ENCODE measurements at regions not wholly inside any gene's neighbourhood (a gene's known extent, or its start where the extent isn't known, plus 50 kb on each side); places are given as distances from the start of the nearest gene placed in this dataset.

DNA sequence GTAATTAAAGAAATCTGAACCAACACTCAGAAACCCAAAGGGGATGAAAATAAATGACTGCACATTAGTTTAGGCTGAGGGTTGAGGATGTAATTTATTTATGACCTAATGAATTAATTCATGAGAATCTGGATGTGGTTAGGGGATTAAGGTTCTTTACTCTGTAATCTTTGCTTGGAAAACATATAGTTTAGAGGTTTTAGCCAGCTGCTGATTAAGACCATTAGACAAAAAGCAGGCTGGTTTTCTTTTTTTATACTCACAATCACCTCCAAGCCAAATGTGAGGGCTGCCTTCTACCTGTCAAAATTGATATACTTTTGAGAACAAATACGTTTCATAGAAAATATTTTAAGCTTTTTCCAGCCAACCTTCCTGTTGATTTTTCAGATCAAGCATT is 2705.8 kb downstream of the PCDH7 start:
- no peaks in the 10 kb centered on the region for H3K4me1 Mint-ChIP-seq
- intact Hi-C loops (cut with micrococcal nuclease): no loop called here
- H3K9me3 Mint-ChIP-seq: no peaks in the 10 kb centered on the region
- H3K36me3 Mint-ChIP-seq (ENCODE audit: low read depth): no peaks in the 10 kb centered on the region
- DNase-seq: no peak
- no peak overlapping the region for H3K4me3 Mint-ChIP-seq
- no peaks in the 10 kb centered on the region for H3K27me3 Mint-ChIP-seq
- H3K27ac Mint-ChIP-seq: no peak overlapping the region

DNA sequence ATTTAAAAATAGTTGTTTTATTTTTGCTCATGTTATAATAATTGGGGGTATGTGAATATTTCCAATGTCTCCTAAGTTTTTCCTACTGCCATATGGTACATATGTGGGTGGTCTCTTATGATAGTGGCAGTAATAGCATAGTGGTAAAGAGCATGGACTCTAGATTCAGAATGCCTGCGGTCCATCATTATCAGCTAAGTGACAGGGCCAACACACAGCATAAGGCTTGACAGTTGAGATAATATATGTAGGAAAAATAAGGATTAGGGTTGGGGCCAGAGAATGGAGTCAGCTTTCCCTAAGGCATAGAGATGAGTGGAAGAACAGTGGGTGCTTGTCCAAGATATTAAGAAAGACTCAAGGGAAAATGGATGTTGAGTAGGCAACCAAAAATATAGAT is 2707.5 kb downstream of the PCDH7 start:
- Mint-ChIP-seq H3K27ac (no peak overlapping the region), H3K4me3 (no peak overlapping the region), H3K36me3 (ENCODE audit: low read depth) (no peaks in the 10 kb centered on the region), H3K9me3 (no peaks in the 10 kb centered on the region), H3K4me1 (no peaks in the 10 kb centered on the region), H3K27me3 (no peaks in the 10 kb centered on the region)
- intact Hi-C loops (cut with micrococcal nuclease): no loop called here
- no peak for DNase-seq

DNA sequence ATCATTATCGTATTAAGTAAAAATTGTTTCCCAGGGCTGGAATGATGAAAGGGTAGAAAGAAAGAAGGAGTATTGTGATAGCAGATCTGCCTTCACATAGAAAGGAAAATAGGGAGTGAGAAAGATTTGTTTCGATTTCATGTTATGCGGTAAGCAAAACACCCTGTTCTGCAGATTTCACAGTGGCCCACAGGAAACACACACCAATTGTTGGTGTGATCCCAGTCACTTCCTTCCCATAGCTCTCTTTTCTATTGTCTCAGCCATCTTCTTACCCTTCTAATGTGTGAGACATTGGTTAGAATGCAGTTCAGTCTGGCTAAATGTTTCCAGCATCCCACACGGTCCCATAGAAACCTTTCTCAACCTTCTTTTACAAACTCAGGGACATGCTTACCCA is 2709.8 kb downstream of the PCDH7 start:
- no peaks in the 10 kb centered on the region for H3K36me3 Mint-ChIP-seq (ENCODE audit: low read depth)
- H3K4me1 Mint-ChIP-seq: no peaks in the 10 kb centered on the region
- no peak overlapping the region for H3K4me3 Mint-ChIP-seq
- no peak overlapping the region for H3K27ac Mint-ChIP-seq
- no peaks in the 10 kb centered on the region for H3K9me3 Mint-ChIP-seq
- no peaks in the 10 kb centered on the region for H3K27me3 Mint-ChIP-seq
- intact Hi-C loops (cut with micrococcal nuclease): no loop called here
- no peak for DNase-seq

DNA sequence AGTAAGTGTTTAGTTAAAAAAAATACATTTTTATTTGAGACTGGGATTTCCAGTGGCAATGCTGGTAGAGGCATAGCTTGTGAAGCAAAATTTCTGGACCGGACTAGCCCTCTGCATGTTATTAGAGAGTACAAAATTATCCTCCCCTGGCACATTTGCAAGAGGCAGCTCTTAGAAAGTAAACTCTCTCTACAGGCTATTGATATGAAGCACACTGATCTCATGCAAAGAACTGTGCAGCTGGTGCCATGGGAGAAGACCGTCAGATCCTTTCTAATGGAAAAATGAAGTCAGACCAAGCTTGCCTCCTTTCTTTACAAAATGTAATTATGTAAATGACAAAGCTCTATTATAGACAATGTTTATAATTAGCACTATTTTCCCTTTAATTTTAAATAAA is 2717.2 kb downstream of the PCDH7 start:
- Mint-ChIP-seq H3K4me3 (no peak overlapping the region), H3K36me3 (ENCODE audit: low read depth) (no peaks in the 10 kb centered on the region), H3K9me3 (no peaks in the 10 kb centered on the region), H3K27me3 (no peaks in the 10 kb centered on the region), H3K4me1 (no peaks in the 10 kb centered on the region), H3K27ac (no peak overlapping the region)
- intact Hi-C loops (cut with micrococcal nuclease): no loop called here
- no peak for DNase-seq

DNA sequence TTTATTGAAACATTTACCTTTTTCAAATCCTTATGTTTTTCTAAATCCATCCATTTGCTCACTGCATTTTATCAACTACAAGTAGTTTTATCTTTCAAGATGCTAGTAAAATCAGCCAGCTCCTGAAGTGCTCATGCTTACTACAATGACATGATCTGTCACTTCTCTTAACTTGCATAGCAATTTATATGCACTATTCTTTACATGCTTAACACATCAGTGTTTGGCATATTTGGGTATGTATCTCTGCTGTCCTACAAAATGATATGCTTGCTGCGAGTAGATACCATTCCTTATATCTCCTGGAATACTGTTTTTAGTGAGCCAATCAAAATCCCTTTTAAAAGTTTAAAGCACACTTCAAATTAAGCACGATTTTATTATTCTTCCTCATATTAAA is 2726.8 kb downstream of the PCDH7 start:
- intact Hi-C loops (cut with micrococcal nuclease): no loop called here
- Mint-ChIP-seq H3K36me3 (ENCODE audit: low read depth) (no peaks in the 10 kb centered on the region), H3K4me3 (no peak overlapping the region), H3K4me1 (no peaks in the 10 kb centered on the region), H3K27me3 (no peaks in the 10 kb centered on the region), H3K27ac (no peak overlapping the region), H3K9me3 (peaks cover 4% of the 10 kb centered on the region)
- DNase-seq: no peak

DNA sequence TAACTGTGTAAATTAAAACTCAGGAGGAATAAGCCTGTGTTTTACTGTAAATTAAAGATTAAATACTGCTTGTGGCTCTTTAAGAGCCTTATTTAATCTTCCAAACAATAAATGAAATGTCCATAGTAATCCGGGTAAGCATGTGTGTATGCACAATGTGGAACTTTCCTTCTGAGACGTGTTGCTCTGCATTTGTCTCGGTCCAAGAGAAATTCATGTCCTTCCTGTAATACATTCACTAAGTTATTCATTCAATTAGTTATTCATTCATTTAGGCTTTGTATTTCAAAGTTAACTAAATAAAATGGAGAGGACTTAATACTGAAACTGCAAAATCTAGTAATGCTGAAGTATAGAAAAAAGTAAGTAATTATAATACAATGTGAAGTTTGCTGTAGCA is 2728.8 kb downstream of the PCDH7 start:
- H3K4me3 Mint-ChIP-seq: no peak overlapping the region
- H3K4me1 Mint-ChIP-seq: no peaks in the 10 kb centered on the region
- H3K27ac Mint-ChIP-seq: no peak overlapping the region
- DNase-seq: no peak
- H3K36me3 Mint-ChIP-seq (ENCODE audit: low read depth): no peaks in the 10 kb centered on the region
- intact Hi-C loops (cut with micrococcal nuclease): no loop called here
- peaks cover 3% of the 10 kb centered on the region for H3K9me3 Mint-ChIP-seq
- H3K27me3 Mint-ChIP-seq: no peaks in the 10 kb centered on the region

DNA sequence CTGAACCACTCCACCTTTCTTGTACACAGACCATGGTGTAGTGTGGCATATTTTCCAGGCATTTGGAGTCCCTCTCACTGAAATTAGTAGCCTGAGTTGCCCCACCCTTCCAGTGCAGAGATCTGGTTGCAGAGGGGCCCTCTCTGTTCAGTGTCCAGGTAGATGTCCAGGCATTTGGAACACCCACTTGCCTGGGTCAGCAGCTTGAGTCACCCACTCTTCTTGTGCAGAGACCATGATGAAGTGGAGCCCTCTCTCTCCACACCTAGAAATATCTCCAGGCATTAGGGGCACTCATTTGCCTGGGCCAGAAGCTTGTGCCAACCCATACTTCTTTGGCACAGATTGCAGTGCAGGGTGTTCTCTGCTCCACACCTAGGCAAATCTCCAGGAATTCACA is 2733.3 kb downstream of the PCDH7 start:
- Mint-ChIP-seq H3K27me3 (no peaks in the 10 kb centered on the region), H3K36me3 (ENCODE audit: low read depth) (no peaks in the 10 kb centered on the region), H3K27ac (no peak overlapping the region), H3K4me3 (no peak overlapping the region), H3K4me1 (no peaks in the 10 kb centered on the region), H3K9me3 (peaks cover 4% of the 10 kb centered on the region)
- intact Hi-C loops (cut with micrococcal nuclease): no loop called here
- DNase-seq: no peak

DNA sequence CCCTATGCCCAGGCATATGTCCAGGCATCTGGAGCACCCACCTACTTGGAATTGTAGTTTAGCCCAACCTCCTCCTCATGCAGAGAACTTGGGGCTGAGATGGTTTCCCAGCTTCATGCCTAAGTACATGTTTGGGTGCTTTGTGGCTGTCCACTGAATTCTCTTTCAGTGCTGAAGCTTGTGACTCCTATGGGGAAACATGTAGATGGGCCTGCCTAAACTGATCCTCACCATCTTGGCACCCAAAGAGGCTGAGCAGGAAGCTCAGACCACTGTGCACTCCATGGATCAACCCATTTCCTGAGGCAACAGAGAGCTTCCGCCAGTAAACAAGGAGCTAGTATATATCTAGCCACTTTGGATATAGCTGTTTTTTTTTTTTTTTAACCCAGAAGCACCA is 2733.7 kb downstream of the PCDH7 start:
- Mint-ChIP-seq H3K4me3 (no peak overlapping the region), H3K27ac (no peak overlapping the region), H3K36me3 (ENCODE audit: low read depth) (no peaks in the 10 kb centered on the region), H3K27me3 (no peaks in the 10 kb centered on the region), H3K4me1 (no peaks in the 10 kb centered on the region), H3K9me3 (peaks cover 4% of the 10 kb centered on the region)
- DNase-seq: no peak
- intact Hi-C loops (cut with micrococcal nuclease): no loop called here

DNA sequence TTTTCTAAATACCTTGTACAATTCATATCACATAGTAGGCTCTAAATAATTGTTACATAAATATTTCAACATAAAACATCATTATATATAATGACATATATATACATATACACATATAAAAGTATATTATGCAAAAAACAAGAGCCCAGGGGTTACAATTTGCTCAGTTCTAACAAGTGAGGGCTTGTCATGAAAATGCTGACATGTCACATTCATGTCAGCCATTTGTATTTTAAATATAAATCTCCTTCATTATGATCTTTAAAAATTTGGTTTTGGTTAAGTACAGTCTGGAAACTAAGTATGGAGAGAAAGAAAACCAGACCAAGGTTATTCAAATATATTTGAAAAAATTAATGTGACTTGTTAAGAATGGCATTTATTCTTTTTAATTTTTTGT is 2745.4 kb downstream of the PCDH7 start:
- Mint-ChIP-seq H3K9me3 (no peaks in the 10 kb centered on the region), H3K36me3 (ENCODE audit: low read depth) (no peaks in the 10 kb centered on the region), H3K27me3 (no peaks in the 10 kb centered on the region), H3K4me1 (no peaks in the 10 kb centered on the region), H3K4me3 (no peak overlapping the region), H3K27ac (no peak overlapping the region)
- DNase-seq: no peak
- intact Hi-C loops (cut with micrococcal nuclease): no loop called here

DNA sequence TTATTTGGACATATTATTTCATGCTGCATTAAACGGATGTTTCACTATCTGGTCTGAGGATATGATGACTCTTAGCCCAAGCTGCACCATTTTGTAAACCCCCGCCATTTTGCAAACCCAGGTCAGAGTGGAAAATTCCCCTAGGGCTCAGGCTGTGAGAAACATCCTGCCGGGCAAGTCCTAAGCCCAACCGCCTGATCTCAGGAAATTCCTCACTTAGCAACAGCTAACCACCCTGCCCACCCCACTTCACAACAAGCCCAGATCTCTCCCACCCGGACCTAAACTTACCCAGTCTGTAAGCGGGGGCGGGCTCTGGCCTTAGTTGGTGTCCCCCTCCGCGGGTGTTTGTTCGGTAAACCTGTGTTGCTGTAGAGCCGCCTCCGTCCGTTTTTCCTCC is 2747.1 kb downstream of the PCDH7 start:
- Mint-ChIP-seq H3K36me3 (ENCODE audit: low read depth) (no peaks in the 10 kb centered on the region), H3K4me3 (no peak overlapping the region), H3K9me3 (no peaks in the 10 kb centered on the region), H3K27ac (no peak overlapping the region), H3K4me1 (no peaks in the 10 kb centered on the region), H3K27me3 (no peaks in the 10 kb centered on the region)
- intact Hi-C loops (cut with micrococcal nuclease): no loop called here
- no peak for DNase-seq

DNA sequence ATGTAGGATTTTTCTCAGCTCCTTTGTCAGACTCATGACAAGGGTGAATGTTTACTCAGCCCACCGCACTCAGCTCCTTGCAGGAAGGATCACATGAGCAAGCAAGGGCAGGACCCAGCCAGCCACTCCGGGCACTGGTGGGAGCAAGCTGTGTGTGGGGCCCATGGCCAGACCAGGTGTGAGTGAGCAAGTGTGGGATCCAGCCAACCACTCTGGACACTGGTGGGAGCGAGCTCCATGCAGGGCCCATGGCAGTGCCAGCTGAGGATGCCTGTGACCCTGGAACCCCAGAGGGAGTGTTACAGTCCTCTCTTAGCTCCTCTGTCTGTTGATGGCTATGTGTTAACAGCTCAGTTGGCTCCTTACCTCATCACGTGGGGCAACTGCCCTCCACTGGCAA is 2750.6 kb downstream of the PCDH7 start:
- Mint-ChIP-seq H3K4me1 (no peaks in the 10 kb centered on the region), H3K9me3 (no peaks in the 10 kb centered on the region), H3K4me3 (no peak overlapping the region), H3K36me3 (ENCODE audit: low read depth) (no peaks in the 10 kb centered on the region), H3K27me3 (no peaks in the 10 kb centered on the region), H3K27ac (no peak overlapping the region)
- intact Hi-C loops (cut with micrococcal nuclease): no loop called here
- no peak for DNase-seq

DNA sequence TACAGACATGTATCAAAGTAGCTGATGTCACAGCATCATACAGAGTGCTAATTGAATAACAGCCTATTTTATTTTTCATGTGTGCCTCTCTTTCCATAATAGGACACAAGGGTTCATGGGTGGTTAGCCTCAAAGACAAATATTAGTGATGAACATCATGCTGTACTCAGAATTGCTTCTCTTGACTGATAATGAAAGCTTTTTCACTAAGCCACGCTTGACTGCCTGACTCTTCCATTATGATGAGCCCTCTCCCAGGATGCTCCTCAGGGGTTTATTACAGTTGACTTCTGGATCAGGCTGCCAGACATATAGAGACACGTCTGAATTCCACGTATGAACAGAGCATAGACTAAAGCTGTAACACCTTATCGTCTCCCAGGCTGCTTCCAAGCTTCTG is 2757.5 kb downstream of the PCDH7 start:
- Mint-ChIP-seq H3K36me3 (ENCODE audit: low read depth) (no peaks in the 10 kb centered on the region), H3K27ac (no peak overlapping the region), H3K4me1 (no peaks in the 10 kb centered on the region), H3K27me3 (no peaks in the 10 kb centered on the region), H3K4me3 (no peak overlapping the region), H3K9me3 (no peaks in the 10 kb centered on the region)
- no peak for DNase-seq
- intact Hi-C loops (cut with micrococcal nuclease): no loop called here

DNA sequence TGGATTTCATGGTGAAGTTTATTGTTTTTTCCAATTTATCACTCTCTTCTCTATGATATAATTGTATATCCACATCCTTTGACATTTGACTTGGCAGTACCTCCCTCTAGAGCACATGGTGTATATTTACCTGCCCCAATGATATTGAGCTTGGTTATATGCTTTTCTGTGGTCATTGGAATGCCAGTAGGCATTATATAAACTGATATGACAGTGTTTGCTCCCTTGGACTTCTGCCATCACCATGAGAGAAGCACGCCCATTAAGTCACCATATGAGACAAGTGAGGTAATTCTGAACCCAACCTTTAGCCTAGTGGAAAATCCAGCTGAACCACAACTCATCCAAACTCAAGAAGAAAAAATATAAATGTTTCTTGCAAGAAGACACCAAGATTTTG is 2761.5 kb downstream of the ARAP2 start:
- Mint-ChIP-seq H3K9me3 (peaks cover 6% of the 10 kb centered on the region), H3K4me1 (no peaks in the 10 kb centered on the region), H3K27ac (no peak overlapping the region), H3K27me3 (no peaks in the 10 kb centered on the region), H3K4me3 (no peak overlapping the region), H3K36me3 (ENCODE audit: low read depth) (no peaks in the 10 kb centered on the region)
- intact Hi-C loops (cut with micrococcal nuclease): no loop called here
- DNase-seq: no peak

DNA sequence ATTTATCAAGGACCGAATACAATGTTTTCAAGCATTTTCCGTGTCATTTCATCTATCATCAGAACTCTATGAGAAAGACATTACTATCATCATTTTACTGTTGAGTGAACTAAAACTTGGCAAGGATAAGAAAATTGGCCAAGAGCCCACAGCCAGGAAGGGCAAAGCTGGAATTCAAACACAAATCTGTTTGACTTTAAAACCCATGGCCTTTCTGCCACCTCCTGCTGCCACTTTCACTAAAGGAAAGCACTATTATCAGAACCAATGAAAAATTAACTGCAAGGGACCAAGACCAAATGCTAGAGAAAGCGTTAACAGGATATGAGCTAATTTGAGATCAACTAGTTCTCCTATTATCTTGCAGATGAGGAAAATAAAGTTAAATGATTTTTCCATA is 2759.2 kb downstream of the ARAP2 start:
- peaks cover 6% of the 10 kb centered on the region for H3K9me3 Mint-ChIP-seq
- no peak overlapping the region for H3K4me3 Mint-ChIP-seq
- intact Hi-C loops (cut with micrococcal nuclease): no loop called here
- DNase-seq: no peak
- no peaks in the 10 kb centered on the region for H3K27me3 Mint-ChIP-seq
- no peaks in the 10 kb centered on the region for H3K36me3 Mint-ChIP-seq (ENCODE audit: low read depth)
- no peak overlapping the region for H3K27ac Mint-ChIP-seq
- H3K4me1 Mint-ChIP-seq: no peaks in the 10 kb centered on the region

DNA sequence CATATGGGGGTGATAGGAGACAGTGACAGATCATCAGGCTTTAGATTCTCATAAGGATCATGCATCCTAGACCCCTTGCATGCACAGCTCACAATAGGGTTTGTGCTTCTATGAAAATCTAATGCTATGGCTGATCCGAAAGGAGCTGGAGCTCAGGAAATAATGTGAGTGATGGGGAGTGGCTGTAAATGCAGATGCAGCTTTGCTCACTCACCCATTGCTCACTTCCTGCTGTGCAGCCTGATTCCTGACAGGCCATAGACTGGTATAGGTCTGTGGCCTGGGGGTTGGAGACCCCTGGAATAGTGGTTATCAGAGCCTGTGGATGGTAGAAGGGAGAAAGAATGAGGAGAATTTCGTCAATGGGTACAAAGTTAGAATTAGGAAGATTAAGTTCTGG is 2751.1 kb downstream of the ARAP2 start:
- Mint-ChIP-seq H3K4me1 (no peaks in the 10 kb centered on the region), H3K27me3 (no peaks in the 10 kb centered on the region), H3K36me3 (ENCODE audit: low read depth) (no peaks in the 10 kb centered on the region), H3K4me3 (no peak overlapping the region), H3K9me3 (no peaks in the 10 kb centered on the region), H3K27ac (no peak overlapping the region)
- intact Hi-C loops (cut with micrococcal nuclease): no loop called here
- DNase-seq: no peak

DNA sequence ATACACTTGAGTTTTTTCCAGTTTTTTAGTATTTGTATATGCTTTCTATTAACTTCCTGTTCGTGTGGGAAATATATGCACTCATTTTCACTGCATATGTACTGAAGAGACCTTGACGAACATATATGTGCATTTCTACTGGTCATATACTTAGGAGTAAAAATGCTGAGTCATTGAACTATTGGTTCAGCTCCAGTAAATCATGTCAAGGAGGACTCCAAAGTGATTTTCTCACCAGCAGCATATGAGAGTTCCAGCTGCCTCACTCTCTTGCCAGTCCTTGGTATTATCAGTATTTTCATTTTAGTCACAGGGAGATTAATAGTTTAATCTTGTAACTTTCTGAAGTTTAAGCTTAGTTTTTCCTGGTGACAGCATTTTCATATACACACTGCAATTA is 2750.2 kb downstream of the ARAP2 start:
- Mint-ChIP-seq H3K4me1 (no peaks in the 10 kb centered on the region), H3K9me3 (no peaks in the 10 kb centered on the region), H3K36me3 (ENCODE audit: low read depth) (no peaks in the 10 kb centered on the region), H3K4me3 (no peak overlapping the region), H3K27me3 (no peaks in the 10 kb centered on the region), H3K27ac (no peak overlapping the region)
- intact Hi-C loops (cut with micrococcal nuclease): no loop called here
- DNase-seq: no peak
